ENCODE measurements at regions not wholly inside any gene's neighbourhood (a gene's known extent, or its start where the extent isn't known, plus 50 kb on each side); places are given as distances from the start of the nearest gene placed in this dataset.

- no peak for DNase-seq
These were observed 66.4 kb upstream of the MPHOSPH6 start for GRCh38 chr16:82236415-82236814.

GRCh38 chr16:82232806-82233205, 62.8 kb upstream of the MPHOSPH6 start:
- no peak for DNase-seq

GRCh38 chr16:82231008-82231787, 61.2 kb upstream of the MPHOSPH6 start:
- no peak for DNase-seq

GRCh38 chr16:82229800-82230619, 60.0 kb upstream of the MPHOSPH6 start:
- DNase-seq, result peak; percentile 37

- DNase-seq, result no peak
These were observed 56.3 kb upstream of the MPHOSPH6 start for GRCh38 chr16:82226327-82226726.

GRCh38 chr16:82224821-82225220, 54.8 kb upstream of the MPHOSPH6 start:
- no peak for DNase-seq

- DNase-seq, result no peak
These were observed 50.5 kb upstream of the MPHOSPH6 start for GRCh38 chr16:82220541-82220940.

Data from activated T-cell treated with anti-CD3 and anti-CD28 coated beads for 4 hours (primary cell).